ENCODE measurements at regions not wholly inside any gene's neighbourhood (a gene's known extent, or its start where the extent isn't known, plus 50 kb on each side); places are given as distances from the start of the nearest gene placed in this dataset.

DNA sequence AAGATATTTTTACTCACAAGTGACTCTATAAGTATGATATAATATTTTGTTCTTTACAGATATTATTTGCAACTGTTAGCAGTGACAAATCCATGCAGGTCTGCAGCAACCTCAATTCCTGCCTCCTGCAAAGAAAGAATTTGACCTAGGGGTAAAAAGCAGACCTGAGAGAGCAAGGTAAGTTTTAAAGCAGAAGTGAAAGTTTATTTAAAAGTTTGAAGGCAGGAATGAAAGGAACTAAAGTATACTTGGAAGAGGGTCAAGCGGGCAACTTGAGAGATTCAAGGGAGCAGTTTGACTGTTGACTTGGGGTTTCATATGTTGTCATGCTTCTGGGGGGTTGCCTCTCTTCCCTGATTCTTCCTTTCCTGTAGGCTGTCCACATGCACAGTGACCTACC, 520.1 kb upstream of the PCDH20 start:
- no peak overlapping the region for H3K27ac ChIP-seq
- no peak for DNase-seq (ENCODE audit: low spot score)
- TF ChIP-seq, protein P1, sequence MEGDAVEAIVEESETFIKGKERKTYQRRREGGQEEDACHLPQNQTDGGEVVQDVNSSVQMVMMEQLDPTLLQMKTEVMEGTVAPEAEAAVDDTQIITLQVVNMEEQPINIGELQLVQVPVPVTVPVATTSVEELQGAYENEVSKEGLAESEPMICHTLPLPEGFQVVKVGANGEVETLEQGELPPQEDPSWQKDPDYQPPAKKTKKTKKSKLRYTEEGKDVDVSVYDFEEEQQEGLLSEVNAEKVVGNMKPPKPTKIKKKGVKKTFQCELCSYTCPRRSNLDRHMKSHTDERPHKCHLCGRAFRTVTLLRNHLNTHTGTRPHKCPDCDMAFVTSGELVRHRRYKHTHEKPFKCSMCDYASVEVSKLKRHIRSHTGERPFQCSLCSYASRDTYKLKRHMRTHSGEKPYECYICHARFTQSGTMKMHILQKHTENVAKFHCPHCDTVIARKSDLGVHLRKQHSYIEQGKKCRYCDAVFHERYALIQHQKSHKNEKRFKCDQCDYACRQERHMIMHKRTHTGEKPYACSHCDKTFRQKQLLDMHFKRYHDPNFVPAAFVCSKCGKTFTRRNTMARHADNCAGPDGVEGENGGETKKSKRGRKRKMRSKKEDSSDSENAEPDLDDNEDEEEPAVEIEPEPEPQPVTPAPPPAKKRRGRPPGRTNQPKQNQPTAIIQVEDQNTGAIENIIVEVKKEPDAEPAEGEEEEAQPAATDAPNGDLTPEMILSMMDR (conservative IDR thresholded peaks at IDR 0.05; ENCODE audit: low read depth) = no peak
- CTCF ChIA-PET = no interaction called here
- POLR2A ChIA-PET (ENCODE audit: low non-redundant PET) = no interaction called here

DNA sequence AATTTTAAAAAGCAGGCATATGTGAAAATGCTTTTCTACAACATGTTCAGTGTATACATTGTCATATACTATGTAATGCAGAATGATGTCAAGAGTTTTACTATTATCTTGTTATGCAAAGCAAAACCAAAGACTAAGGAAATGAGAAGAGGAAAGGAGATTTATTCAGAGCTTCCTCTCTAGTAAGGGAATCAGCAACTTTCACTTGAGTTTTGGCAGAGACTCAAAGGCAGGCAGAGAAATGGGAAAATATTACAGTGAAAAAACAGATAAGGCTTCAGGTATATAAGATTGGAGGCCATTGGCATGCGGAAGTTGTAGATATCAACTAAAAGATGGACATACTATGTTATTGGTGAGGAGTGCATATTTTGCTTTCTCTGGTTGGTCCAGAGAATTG, 512.0 kb upstream of the PCDH20 start:
- ChIA-PET POLR2A (ENCODE audit: low non-redundant PET) (no interaction called here), CTCF (no interaction called here)
- TF ChIP-seq, protein P1 (conservative IDR thresholded peaks at IDR 0.05; ENCODE audit: low read depth) = no peak

DNA sequence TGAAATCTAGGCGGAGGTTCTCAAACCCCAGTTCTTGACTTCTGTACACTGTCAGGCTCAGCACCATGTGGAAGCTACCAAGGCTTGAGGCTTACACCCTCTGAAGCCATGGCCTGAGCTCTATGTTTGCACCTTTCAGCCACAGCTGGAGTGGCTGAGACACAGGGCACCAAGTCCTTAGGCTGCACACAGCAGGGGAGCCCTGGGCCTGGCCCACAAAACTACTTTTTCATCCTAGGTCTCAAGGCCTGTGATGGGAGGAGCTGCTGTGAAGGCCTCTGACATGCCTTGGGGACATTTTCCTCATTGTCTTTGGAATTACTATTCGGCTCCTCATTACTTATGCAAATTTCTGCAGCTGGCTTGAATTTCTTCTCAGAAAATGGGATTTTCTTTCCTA, 503.2 kb upstream of the PCDH20 start:
- TF ChIP-seq, protein P1 (conservative IDR thresholded peaks at IDR 0.05; ENCODE audit: low read depth) = no peak
- POLR2A ChIA-PET (ENCODE audit: low non-redundant PET) = no interaction called here
- H3K27ac ChIP-seq = no peak overlapping the region
- no peak for DNase-seq (ENCODE audit: low spot score)
- CTCF ChIA-PET = no interaction called here

More for the DNA sequence above, 512.0 kb upstream of the PCDH20 start:
- H3K27ac ChIP-seq = no peak overlapping the region
- no peak for DNase-seq (ENCODE audit: low spot score)

DNA sequence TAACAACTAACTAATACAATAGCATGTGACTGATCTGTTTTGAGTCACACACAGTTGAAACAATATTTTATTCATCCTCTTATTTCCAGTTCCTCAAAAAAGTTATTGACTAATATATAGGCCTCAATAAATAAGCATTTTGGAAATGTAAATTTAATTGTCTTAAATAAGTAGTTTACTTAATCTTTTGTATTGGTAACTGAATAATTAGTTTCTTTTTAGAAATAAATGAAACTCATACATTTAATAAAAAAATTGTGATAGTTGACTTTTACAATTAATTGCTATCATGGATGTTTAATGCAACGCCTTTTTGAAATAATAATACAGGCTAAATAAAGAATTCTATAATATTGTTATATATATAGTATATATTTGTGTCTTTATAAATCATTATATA, 500.8 kb upstream of the PCDH20 start:
- CTCF ChIA-PET = no interaction called here
- no peak overlapping the region for H3K27ac ChIP-seq
- POLR2A ChIA-PET (ENCODE audit: low non-redundant PET) = no interaction called here
- DNase-seq (ENCODE audit: low spot score) = no peak
- TF ChIP-seq, protein P1 (conservative IDR thresholded peaks at IDR 0.05; ENCODE audit: low read depth) = no peak

DNA sequence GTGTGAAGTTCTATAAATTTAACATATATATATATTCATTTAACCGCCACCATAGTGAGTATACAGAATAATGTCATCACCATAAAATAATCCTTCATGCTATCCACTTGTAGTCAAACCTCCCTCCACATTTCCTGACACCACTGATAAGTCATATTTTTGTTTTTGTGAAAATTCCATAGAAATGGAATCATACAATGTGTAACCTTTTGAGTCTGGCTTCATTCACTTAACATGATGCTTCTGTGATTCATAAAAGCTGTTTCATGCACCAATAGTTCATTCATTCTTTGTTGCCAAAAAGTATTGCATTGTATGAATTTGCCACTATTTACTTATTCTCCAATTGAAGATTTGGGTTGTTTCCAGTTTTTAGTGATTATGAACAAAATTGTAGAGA, 497.5 kb upstream of the PCDH20 start:
- ChIA-PET POLR2A (ENCODE audit: low non-redundant PET) (no interaction called here), CTCF (no interaction called here)
- no peak overlapping the region for H3K27ac ChIP-seq
- DNase-seq (ENCODE audit: low spot score) = no peak
- TF ChIP-seq, protein P1 (conservative IDR thresholded peaks at IDR 0.05; ENCODE audit: low read depth) = no peak

DNA sequence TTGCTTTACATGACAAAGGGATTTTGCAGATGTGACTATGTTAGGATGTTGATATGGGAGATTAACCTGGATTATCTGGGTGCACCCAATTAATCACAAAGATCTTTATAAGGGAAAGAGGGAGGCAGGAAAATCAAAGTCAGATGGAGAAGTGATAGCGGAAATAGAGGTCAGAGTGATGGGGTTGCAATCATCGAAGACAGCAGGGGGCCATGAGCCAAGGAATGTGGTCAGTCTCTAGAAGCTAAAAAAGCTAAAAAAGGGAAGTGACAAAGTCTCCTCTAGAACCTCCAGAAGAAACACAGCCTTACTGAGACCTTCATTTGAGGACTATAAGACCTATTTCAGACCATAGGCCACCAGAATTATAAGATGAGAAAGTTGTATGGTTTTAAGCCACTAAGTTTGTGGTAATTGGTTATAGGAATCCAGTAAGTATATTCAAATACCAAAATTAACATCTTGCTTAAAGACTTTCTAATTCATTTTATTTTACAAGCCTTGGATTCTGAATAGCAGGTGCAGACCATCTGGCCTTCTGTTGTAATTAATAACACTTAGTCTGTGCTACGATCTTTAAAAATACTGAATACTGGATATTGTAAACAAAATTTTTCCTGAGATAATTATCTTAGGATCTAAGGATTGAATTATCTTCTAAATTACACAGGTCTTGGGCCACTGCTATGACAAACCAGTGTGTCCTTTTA, 493.4 kb upstream of the PCDH20 start:
- POLR2A ChIA-PET (ENCODE audit: low non-redundant PET) = no interaction called here
- no peak for DNase-seq (ENCODE audit: low spot score)
- H3K27ac ChIP-seq = no peak overlapping the region
- TF ChIP-seq, protein P1 (conservative IDR thresholded peaks at IDR 0.05; ENCODE audit: low read depth) = no peak
- CTCF ChIA-PET = no interaction called here
